HG03439 (cell line): ENCODE measurements at regions not wholly inside any gene's neighbourhood (a gene's known extent, or its start where the extent isn't known, plus 50 kb on each side); places are given as distances from the start of the nearest gene placed in this dataset.
"Not testable (repeated sequence)": the region's sequence is repeated elsewhere in the genome, so short reads cannot be mapped to it uniquely, and the experiment has no call there.

ENCODE experiments used
- ATAC-seq: cut with Tn5 transposase; IDR thresholded peaks from one replicate; pipeline ENCODE4 v1.9.1; 2021; ENCODE audit warnings: mild to moderate bottlenecking, moderate library complexity; ENCODE audit not compliant: unreplicated experiment

- no peak for ATAC-seq
These were observed 164.0 kb upstream of the HEY2 start for GRCh38 chr6:125585470-125585869.

- ATAC-seq: no peak
These were observed 163.4 kb upstream of the HEY2 start for GRCh38 chr6:125586074-125586473.

- no peak for ATAC-seq
These were observed 162.8 kb upstream of the HEY2 start for GRCh38 chr6:125586605-125587004.

GRCh38 chr6:125587666-125588632 is 161.5 kb upstream of the HEY2 start:
- ATAC-seq: no peak

- ATAC-seq: not testable (repeated sequence)
These were observed 157.6 kb upstream of the HEY2 start for GRCh38 chr6:125591796-125592195.

GRCh38 chr6:125593746-125594145 is 155.7 kb upstream of the HEY2 start:
- ATAC-seq: no peak

- ATAC-seq: no peak
These were observed 153.4 kb upstream of the HEY2 start for GRCh38 chr6:125596020-125596419.

- ATAC-seq: peak; percentile 64
These were observed 151.8 kb upstream of the HEY2 start for GRCh38 chr6:125597411-125598253.

- ATAC-seq: no peak
These were observed 151.0 kb upstream of the HEY2 start for GRCh38 chr6:125598422-125598821.

GRCh38 chr6:125604257-125604656 is 145.2 kb upstream of the HEY2 start:
- ATAC-seq: no peak

- no peak for ATAC-seq
These were observed 137.7 kb upstream of the HEY2 start for GRCh38 chr6:125611573-125612344.

- no peak for ATAC-seq
These were observed 137.0 kb upstream of the HEY2 start for GRCh38 chr6:125612345-125612846.

GRCh38 chr6:125618629-125619028 is 130.8 kb upstream of the HEY2 start:
- ATAC-seq: no peak

- ATAC-seq: no peak
These were observed 126.3 kb upstream of the HEY2 start for GRCh38 chr6:125623085-125623484.

GRCh38 chr6:125631165-125631564 is 118.3 kb upstream of the HEY2 start:
- no peak for ATAC-seq

- not testable (repeated sequence) for ATAC-seq
These were observed 113.4 kb upstream of the HEY2 start for GRCh38 chr6:125636011-125636410.

- ATAC-seq: no peak
These were observed 112.8 kb upstream of the HEY2 start for GRCh38 chr6:125636671-125637070.

- ATAC-seq: no peak
These were observed 112.2 kb upstream of the HEY2 start for GRCh38 chr6:125637207-125637606.

- no peak for ATAC-seq
These were observed 109.9 kb upstream of the HEY2 start for GRCh38 chr6:125639466-125640020.

GRCh38 chr6:125640441-125641150 is 108.8 kb upstream of the HEY2 start:
- no peak for ATAC-seq
